ENCODE measurements at regions not wholly inside any gene's neighbourhood (a gene's known extent, or its start where the extent isn't known, plus 50 kb on each side); places are given as distances from the start of the nearest gene placed in this dataset.
"Not testable (repeated sequence)": the region's sequence is repeated elsewhere in the genome, so short reads cannot be mapped to it uniquely, and the experiment has no call there.

DNA sequence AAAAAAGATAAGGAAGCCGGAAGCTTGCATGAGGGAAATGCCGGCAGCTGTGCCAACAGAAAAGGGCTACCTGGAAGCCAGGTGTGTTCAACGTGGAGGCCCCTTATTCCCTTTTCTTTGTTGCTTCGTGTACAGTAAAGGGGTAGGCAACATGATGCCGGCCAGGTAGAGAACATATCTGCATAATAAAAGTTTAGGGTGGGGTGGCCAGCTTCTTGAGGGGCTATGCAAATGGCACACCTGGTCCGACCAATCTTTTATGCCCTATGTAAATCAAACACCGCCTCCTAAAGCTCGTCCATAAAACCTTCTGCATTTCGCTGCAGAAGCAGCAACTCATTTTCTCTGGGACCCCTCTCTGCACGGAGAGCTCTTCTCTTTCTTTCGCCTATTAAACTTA lies 911.6 kb downstream of the KCNJ2 start:
- DNase-seq (ENCODE audit: low read depth in 3 of 3): no peak

DNA sequence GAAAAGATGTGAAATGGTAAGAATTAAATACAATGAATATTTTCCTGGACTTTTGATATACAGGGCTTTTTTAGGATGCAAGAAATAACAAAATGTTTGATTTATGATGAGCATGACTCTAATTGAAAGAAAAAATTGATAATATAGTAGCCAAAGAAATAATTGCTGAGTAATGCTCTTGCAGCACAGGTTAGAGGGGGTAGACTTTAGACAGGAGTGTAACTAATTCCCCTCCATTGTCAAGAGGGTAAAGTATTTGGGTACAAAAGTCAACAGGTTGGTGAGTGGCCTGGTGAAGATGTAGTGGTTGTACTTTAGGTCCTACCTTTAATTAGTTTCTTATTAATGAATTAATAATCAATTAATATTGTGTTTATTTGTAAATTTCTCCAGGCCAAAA lies 912.3 kb downstream of the KCNJ2 start:
- no peak for DNase-seq (ENCODE audit: low read depth in 3 of 3)

DNA sequence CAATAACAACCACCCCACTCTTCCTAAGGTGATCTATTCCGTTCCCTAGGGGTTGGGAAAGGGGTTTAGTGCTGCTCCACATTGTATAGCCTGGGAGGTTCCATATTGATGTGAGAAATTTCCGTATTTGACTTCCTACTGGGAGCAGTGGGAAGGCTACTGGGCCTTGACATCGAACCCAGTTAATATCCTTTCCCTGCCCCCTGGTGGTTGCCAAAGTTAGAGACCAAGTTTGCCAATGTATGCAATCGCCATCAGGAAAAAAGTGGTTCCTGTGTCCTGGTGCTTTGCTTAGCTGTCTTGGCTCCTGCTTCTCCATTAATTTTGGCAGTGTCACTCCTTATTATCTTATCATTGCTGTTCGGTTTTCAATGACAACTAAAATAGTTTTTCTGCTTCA lies 914.9 kb downstream of the KCNJ2 start:
- DNase-seq (ENCODE audit: low read depth in 3 of 3): no peak

DNA sequence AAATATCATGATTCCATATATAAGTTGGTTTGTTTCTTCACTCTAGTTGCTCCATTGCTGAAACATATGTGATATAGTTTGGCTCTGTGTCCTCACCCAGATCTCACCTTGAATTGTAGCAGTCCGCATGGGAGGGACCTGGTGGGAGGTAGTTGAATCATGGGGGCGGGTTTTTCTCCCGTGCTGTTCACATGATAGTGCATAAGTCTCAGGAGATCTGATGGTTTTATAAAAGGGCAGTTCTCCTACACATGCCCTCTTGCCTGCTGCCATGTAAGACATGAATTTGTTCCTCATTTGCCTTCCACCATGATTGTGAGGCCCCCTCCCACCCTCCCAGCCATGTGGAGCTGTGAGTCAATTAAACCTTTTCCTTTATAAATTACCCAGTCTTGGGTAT lies 915.5 kb downstream of the KCNJ2 start:
- DNase-seq (ENCODE audit: low read depth in 3 of 3): no peak

DNA sequence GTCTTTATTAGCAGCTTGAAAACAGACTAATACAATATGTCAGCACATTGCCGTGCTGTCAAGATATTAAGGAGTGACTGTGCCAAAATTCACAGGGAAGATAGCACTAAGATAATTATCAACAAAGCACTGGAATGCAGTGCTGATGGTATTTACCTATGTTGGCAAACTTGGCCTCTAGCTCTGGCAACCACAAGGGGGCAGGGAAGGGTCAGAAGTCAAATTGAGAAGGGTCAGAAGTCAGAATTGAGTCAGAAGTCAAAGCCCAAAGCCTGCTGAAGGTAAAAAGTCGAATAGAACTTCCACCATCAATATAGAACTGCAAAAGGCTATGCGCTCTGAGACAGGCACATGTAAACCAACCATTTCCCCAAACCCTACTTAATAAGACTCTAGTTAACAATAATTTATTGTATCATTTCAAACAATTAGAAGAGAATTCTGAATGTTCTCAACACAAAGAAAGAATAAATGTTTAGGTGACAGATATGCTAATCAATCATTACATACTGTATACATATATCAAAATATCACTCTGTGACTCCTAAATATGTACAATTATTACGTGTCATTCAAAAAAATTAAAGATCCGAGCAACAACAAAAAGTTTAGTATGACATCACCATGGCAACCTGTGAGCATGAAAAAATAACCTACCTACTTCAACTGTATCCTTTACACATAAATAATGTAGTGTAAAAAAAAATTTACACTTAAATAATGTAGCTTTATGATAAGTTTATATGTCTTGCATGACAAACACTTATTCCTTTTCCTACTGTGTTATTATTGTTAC lies 916.1 kb downstream of the KCNJ2 start:
- DNase-seq (ENCODE audit: low read depth in 3 of 3): no peak

DNA sequence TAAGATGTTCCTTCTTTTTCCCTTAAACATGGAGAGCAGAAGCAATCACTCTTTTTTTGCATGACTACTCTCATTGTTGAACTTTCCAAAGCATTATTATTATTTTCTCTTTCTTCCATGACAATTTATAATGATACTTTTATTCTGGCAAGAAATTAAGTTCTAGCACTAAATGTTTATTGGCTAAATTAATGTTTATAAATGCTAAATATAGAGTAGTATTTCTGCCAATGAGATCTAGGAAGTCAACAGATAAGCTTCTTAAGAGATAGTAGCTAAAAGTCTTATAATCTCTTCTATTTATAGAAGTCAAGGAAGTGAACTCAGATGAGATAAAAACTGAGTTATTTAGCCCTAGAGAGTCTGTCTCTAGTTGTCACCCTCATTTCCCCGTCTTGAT lies 920.1 kb downstream of the KCNJ2 start:
- no peak for DNase-seq (ENCODE audit: low read depth in 3 of 3)

DNA sequence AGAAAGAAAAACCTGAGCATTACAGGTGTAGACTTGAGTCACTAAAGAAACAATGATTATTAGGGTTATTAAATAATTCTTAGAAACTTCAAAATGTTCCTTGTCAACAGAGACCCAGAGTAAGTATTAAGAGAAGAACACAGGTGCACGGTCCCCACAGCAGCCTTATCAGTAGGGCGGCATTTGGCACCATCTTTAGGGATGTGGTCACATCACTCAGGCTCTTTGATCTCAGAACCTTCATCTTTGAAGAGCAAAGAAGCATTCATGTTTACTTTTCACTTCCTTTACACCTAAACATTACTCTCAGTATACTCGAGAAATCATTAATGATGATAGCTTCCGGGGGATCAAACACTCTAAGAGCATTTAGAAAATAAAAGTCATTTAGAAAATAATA lies 928.7 kb downstream of the KCNJ2 start:
- DNase-seq (ENCODE audit: low read depth in 3 of 3): no peak

DNA sequence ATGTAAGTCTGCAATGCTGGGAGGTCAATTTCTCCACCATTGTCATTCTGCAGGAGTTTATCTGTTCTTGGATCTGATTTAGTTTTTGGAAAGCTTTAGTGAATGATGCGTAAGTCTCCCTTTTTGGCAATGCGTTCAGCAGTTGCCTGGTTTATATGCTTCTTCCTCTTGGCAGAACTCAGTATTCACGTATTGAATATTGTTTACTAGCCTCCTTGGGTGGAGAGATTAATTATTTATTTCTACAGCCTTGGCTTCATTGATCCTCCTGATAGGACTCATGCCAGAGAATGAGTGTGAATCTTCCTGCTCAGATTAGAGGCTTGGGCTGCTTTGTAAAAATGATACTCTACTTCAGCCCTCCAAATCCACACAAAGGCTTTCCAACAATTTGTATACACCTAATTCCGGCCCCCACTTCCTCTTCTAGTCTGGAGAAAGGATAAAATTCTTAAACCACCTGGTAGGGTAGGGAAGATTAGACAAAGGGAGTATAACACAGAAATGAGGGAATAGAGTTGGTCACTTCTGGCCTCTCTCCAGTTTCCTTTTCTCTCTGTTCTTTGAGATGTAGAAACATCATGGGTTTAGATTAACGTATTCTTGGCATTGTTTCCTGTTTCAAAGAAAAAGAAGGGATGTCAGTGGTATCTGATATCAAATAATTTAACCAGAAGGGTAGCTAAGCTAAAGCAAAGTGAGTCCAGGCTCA lies 929.8 kb downstream of the KCNJ2 start:
- no peak for DNase-seq (ENCODE audit: low read depth in 3 of 3)

DNA sequence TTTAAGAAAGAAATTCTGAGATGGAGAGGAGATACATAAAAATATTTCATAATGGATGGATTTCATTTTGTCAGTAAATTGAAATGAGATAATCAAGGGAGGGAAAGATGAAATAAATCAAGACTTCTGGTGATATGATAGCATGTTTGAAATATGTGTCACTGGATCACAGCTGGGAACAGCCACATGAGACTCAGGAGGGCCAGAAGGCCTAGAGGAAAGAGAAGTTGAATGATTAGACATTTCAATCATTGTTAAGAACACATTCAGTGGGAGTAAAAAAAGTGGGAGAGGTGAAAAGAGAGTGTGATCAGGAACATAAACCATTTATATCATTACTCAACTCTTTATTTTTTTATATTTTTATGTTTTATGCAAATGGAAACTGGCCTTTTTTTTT lies 933.4 kb downstream of the KCNJ2 start:
- no peak for DNase-seq (ENCODE audit: low read depth in 3 of 3)

DNA sequence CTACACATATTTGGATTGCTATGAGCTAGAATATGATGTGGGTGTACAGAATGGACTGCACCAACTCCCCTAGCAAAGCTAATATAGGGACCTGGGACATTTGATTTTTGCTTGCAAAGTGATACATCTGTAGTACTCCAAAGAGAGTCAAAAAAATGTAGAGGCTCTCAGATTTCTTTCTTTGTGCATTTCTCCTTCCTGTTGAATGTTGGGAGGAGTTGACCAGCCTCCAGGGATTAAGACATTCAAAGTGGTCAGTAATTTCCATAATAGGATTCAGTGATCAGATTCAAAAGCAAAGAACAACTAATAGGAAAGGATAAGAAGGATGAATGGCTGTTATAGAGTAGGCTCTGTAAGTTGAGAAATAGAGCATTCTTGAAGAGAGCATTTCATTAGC lies 934.9 kb downstream of the KCNJ2 start:
- no peak for DNase-seq (ENCODE audit: low read depth in 3 of 3)

DNA sequence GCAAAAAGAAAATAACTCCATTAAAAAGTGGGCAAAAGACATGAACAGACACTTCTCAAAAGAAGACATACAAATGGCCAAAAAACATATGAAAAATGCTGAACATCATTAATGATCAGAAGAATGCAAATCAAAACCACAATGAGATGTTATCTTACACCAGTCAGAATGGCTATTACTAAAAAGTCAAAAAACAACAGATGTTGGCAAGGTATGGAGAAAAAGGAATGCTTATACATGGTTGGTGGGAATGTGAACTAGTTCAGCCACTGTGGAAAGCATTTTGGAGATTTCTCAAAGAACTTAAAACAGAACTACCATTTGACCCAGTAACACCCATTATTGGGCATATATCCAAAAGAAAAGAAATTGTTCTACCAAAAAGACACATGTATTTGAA lies 936.7 kb downstream of the KCNJ2 start:
- DNase-seq (ENCODE audit: low read depth in 3 of 3): not testable (repeated sequence)

DNA sequence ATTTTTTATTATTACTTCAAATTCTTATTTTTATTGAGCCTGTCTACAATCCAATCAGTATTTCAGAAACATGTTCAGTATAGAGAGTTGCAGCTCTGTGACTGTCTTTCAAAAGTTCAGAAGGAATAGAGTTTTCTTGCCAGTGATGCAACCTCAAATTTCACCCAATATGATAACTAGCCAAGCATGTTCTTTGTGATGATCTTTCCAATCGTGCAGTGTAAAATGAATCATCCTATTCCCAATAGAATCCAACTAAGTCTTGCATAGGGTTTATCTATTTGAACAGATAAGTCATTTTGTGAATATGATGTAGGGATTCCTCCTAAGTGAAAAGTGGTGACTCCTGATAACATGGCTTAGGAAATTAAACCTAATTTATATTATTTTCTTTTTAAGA lies 937.8 kb downstream of the KCNJ2 start:
- no peak for DNase-seq (ENCODE audit: low read depth in 3 of 3)

DNA sequence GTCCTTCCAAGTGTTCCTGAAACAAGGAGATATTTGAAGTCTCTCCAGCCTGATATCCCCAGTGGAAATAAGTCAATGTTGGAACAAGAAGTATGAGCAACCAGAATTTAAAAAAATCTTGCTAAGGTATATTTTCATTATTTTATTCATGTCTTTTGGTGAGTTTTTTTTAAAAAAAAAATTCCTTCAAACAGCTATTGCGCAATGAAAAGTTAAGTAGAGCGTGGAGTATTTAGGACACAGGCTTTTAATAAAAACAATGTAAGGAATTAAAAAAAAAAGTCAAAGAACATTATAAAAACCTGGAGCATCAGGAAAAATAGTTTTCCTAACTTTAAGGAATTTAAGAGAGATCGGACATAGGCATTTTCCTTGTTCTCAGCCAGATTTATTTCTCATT lies 940.4 kb downstream of the KCNJ2 start:
- DNase-seq (ENCODE audit: low read depth in 3 of 3): no peak

DNA sequence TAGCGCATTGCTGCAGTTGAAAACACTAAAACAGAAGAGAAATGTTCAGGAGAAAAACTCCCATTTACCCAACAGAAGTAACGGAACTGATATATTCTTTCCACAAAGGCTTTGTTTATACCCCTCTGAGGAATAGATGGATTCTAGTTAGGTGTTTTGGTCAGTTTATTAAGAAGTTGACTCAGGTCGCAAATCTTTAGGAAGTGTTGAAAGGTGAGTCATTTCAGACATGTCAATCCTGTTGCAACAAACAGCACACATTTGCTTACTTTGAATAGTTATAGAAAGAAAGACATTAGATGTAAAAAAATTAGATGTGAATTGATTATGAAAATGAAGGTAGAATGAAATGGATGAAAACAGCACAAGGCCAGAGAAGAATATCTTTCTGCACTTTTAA lies 941.0 kb downstream of the KCNJ2 start:
- DNase-seq (ENCODE audit: low read depth in 3 of 3): no peak

DNA sequence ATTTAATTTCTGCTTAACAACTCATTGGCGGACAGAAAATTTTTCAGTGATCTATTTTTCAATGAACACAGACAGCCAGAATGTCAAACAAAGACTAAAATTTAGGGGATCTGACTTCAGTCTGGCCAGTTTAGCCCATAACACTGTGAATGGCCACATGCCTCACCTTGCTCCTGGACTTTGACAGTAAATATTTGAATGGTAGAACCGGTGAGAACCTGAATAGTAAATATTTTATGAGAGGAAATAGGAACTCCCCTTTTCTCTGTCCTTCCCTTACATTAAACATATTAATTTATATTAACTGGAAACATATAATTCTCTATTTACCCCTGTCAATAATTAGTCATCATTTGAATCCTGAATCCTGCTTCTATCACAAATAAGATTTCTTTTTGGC lies 942.1 kb downstream of the KCNJ2 start:
- DNase-seq (ENCODE audit: low read depth in 3 of 3): no peak

DNA sequence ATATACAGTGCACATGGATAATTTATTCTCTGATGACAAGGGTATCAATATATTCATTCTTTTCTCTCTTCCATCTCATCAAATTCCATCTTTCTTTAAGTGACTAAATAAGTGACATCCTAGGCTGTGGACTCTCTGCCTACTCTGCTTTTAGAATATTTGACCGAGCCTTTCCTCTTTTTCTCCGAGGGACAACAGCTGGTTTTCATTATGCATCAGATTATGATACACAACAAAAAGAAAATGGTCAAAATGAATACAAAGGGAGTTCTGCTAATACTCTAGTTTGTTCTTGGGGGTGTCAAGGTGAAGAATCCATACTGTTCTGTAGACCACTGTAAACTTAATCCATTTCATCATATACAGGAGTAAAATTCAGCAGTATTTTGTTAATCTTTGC lies 942.6 kb downstream of the KCNJ2 start:
- no peak for DNase-seq (ENCODE audit: low read depth in 3 of 3)

DNA sequence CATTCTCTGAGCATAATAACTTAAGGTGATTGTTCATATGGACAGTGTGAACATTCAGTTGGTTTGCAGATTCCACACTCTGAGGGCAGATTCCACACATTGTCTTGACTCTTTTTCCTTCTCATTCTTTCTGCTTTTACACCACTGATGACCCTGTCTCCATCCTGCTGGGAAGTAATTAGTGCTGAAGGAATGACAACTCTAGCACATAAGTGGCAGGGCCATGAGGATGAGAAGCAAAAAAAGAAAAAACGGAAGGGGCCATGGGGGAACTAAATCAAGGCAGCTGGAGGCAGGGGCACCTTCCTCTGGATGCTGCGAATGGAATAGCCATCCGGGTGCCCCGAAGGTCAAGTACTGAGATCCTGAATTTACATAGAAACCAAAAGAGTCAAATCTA lies 944.0 kb downstream of the KCNJ2 start:
- no peak for DNase-seq (ENCODE audit: low read depth in 3 of 3)

DNA sequence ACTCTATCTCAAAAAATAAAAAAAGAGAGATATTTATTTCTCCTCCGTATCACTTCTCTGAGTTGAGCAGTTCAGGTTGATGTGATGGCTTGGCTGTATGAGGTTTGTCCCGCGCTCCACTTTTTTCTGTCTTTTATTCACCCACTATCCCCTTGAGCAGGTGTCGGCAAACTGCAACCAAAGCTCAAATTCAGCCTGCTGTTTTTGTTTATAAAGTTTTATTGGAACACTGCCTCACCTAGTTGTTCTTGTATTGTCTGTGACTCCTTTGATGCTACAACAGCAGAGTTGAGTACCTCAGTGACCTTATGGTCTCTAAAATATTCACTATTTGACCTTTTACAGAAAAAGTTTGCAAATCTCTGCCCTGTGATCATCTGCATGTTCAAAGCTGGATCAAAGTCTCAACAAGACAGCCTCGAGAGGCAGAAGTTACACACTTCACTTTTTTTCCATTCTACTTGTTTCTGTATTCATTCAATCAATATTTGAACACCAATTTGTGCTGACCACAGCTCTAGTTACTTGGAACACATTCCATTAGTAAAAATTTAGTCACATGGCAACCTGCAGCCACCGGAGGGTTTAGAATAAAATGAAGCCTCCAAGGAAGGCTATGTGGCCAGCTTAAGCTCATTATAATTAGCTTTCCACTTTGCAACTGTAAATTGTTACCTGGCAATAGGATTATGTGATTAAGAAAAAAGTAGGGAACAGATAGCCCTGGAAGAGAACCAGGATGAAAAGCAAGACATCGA lies 945.8 kb downstream of the KCNJ2 start:
- DNase-seq (ENCODE audit: low read depth in 3 of 3): no peak

DNA sequence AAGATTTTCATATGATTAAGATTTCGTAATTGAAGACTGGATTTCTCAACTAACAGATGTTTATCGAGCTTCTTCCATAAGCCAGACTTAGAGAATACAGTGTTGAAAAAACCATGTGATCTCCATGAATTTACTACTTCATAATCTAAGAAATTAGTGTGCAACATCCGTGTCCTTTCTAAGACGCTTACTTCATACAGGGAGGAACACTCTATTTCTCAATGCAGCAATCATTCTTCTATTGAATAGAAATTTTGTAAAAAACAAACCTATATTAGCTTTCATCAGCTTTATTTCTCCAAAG lies 946.3 kb downstream of the KCNJ2 start:
- no peak for DNase-seq (ENCODE audit: low read depth in 3 of 3)

DNA sequence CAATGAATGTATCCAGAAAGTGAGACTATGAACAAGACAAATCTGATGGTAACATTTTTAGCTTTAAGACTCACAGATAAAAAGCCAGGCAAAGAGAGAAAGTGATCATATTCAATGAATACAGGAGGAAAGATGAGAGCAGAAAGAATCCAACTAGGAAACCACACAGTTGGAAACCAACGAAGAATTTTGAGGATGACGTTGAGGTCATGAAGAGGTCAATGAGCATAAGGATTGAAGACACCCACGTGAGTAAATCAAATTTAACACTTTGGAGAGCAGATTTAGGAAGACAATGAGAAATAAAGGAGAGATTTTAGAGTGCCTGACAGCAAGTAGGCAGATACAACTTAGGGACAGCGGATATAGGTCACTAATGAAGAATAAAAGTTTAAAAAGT lies 948.1 kb downstream of the KCNJ2 start:
- no peak for DNase-seq (ENCODE audit: low read depth in 3 of 3)

DNA sequence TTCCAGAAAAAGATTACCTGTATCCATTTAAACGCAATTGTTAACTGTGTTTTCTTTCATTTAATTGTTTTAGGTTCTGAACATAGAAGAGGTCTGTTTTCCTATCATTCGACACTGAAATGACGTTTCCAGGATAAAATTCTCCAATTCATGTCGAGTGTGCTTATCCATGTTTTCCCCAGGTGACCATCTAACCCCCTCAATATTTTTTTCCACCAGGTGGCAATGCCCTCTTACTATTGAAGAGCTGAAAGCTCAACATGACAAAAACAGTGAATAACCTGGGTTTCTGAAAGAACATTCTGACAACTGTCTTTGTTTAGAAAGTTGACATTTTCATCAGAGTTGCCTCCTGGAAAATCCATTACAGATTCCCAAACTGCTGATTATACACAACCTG lies 948.7 kb downstream of the KCNJ2 start:
- DNase-seq (ENCODE audit: low read depth in 3 of 3): no peak

DNA sequence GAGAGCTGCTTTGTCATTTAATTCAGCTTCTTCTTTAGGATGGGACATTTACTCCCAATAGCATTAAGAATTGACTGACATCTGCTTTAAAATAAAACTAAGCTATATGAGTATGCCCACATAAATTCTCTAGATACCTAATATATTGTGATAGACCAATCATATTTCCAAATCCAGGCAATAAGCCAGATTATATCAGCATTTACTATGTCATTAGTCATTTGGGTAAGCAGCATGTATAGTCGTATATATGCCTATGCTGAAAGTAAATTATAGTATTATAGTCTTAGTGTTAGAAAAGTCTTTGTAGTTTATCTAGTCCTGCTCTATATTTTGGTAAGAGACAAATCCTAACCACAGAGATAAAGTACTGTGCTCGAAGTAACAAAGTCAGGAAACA lies 958.1 kb downstream of the KCNJ2 start:
- DNase-seq (ENCODE audit: low read depth in 3 of 3): no peak

DNA sequence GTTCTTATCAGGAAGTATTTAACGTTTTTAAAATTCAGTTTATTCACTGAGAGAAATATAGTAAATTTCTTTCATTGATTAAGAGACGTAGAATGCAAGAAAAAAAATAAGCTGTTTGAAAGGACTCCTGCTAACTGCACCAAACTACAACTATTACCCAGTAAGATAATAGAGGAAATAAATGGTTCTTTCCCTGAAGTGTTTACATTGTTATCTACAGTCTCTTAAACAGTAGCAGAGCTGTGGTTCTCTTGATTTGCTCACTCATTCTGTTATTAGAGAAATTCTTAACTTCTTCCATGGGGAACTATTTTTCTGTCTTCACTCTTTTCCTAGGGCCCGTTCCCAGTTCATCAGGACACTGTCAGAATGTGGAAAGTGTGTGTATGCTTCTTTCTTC lies 973.0 kb downstream of the KCNJ2 start:
- no peak for DNase-seq (ENCODE audit: low read depth in 3 of 3)

Data from stimulated activated CD4-positive, alpha-beta T cell treated with anti-CD3 and anti-CD28 coated beads, TNF-alpha, amount 100 ng/mL, for 24 hours (primary cell).